Epithelial cell of esophagus (primary cell): ENCODE measurements at regions not wholly inside any gene's neighbourhood (a gene's known extent, or its start where the extent isn't known, plus 50 kb on each side); places are given as distances from the start of the nearest gene placed in this dataset.

Experiments used
- DNase-seq: peaks from one replicate; pipeline ENCODE4 v3.0.0; 2010; ENCODE audit warnings: low read depth
- H3K4me3 ChIP-seq: 2 replicates; pipeline ENCODE4 v1.5.1; 2011; ENCODE audit warnings: mild to moderate bottlenecking, low read length, control low read depth
- CTCF ChIP-seq: IDR thresholded peaks from 2 replicates; pipeline ENCODE4 v1.5.1; 2011; ENCODE audit warnings: low read depth, mild to moderate bottlenecking, low read length, control low read depth, inconsistent platforms; ENCODE audit not compliant: insufficient read depth; ENCODE audit errors: missing control alignments

- TF ChIP-seq CTCF, result no peak
- H3K4me3 ChIP-seq, result no peak overlapping the region
- DNase-seq, result peak; percentile 20
These were observed 649.5 kb downstream of the SLC4A3 start for GRCh38 chr2:220276741-220277444.

- DNase-seq, result peak; percentile 94
- no peak for TF ChIP-seq CTCF
- H3K4me3 ChIP-seq, result no peak overlapping the region
These were observed 650.1 kb downstream of the SLC4A3 start for GRCh38 chr2:220277445-220277975.

GRCh38 chr2:220278022-220278421, 650.6 kb downstream of the SLC4A3 start:
- peak; percentile 34 for DNase-seq
- H3K4me3 ChIP-seq, result no peak overlapping the region
- TF ChIP-seq CTCF, result no peak

GRCh38 chr2:220279372-220279771, 651.9 kb downstream of the SLC4A3 start:
- no peak for TF ChIP-seq CTCF
- no peak overlapping the region for H3K4me3 ChIP-seq
- DNase-seq, result peak; percentile 98

- TF ChIP-seq CTCF, result no peak
- no peak overlapping the region for H3K4me3 ChIP-seq
- DNase-seq, result peak; percentile 74
These were observed 652.4 kb downstream of the SLC4A3 start for GRCh38 chr2:220279840-220280239.

GRCh38 chr2:220280736-220281135, 653.3 kb downstream of the SLC4A3 start:
- no peak overlapping the region for H3K4me3 ChIP-seq
- DNase-seq, result no peak
- TF ChIP-seq CTCF, result no peak

GRCh38 chr2:220281771-220282170, 654.3 kb downstream of the SLC4A3 start:
- H3K4me3 ChIP-seq, result no peak overlapping the region
- no peak for DNase-seq
- no peak for TF ChIP-seq CTCF
